HG03342 (cell line): ENCODE measurements at regions not wholly inside any gene's neighbourhood (a gene's known extent, or its start where the extent isn't known, plus 50 kb on each side); places are given as distances from the start of the nearest gene placed in this dataset.
"Not testable (repeated sequence)": the region's sequence is repeated elsewhere in the genome, so short reads cannot be mapped to it uniquely, and the experiment has no call there.

Experiments
- ATAC-seq: cut with Tn5 transposase; IDR thresholded peaks from one replicate; pipeline ENCODE4 v1.9.1; 2021; ENCODE audit warnings: mild to moderate bottlenecking, moderate library complexity; ENCODE audit not compliant: unreplicated experiment

GRCh38 chr21:31417214-31417613 lies 73.2 kb upstream of the TIAM1 start:
- not testable (repeated sequence) for ATAC-seq

- ATAC-seq: no peak
Observed at GRCh38 chr21:31416465-31416864, 72.4 kb upstream of the TIAM1 start.

- no peak for ATAC-seq
Observed at GRCh38 chr21:31414263-31415000, 70.4 kb upstream of the TIAM1 start.

- no peak for ATAC-seq
Observed at GRCh38 chr21:31413698-31414097, 69.6 kb upstream of the TIAM1 start.

GRCh38 chr21:31410499-31411131 lies 66.6 kb upstream of the TIAM1 start:
- ATAC-seq: no peak

GRCh38 chr21:31409831-31410487 lies 65.9 kb upstream of the TIAM1 start:
- ATAC-seq: no peak

- no peak for ATAC-seq
Observed at GRCh38 chr21:31408301-31409088, 64.4 kb upstream of the TIAM1 start.

- ATAC-seq: no peak
Observed at GRCh38 chr21:31406510-31406909, 62.4 kb upstream of the TIAM1 start.

GRCh38 chr21:31405604-31406003 lies 61.5 kb upstream of the TIAM1 start:
- no peak for ATAC-seq

GRCh38 chr21:31403596-31404333 lies 59.7 kb upstream of the TIAM1 start:
- no peak for ATAC-seq

GRCh38 chr21:31399591-31399990 lies 55.5 kb upstream of the TIAM1 start:
- ATAC-seq: no peak

GRCh38 chr21:31398574-31398973 lies 54.5 kb upstream of the TIAM1 start:
- ATAC-seq: no peak

GRCh38 chr21:31397939-31398338 lies 53.9 kb upstream of the TIAM1 start:
- ATAC-seq: no peak

GRCh38 chr21:31397515-31397926 lies 53.5 kb upstream of the TIAM1 start:
- no peak for ATAC-seq

- no peak for ATAC-seq
Observed at GRCh38 chr21:31397030-31397429, 53.0 kb upstream of the TIAM1 start.

GRCh38 chr21:31396399-31396798 lies 52.3 kb upstream of the TIAM1 start:
- no peak for ATAC-seq

GRCh38 chr21:31395791-31396190 lies 51.7 kb upstream of the TIAM1 start:
- no peak for ATAC-seq

- ATAC-seq: no peak
Observed at GRCh38 chr21:31395268-31395667, 51.2 kb upstream of the TIAM1 start.

- ATAC-seq: no peak
Observed at GRCh38 chr21:31394309-31394708, 50.2 kb upstream of the TIAM1 start.
